H7 (cell line): ENCODE measurements at regions not wholly inside any gene's neighbourhood (a gene's known extent, or its start where the extent isn't known, plus 50 kb on each side); places are given as distances from the start of the nearest gene placed in this dataset.
A peak's percentile ranks its signal among the peaks of the same experiment; 100 is the strongest.

Experiments
- DNase-seq: peaks from one replicate; pipeline ENCODE4 v3.0.0; 2012
- H3K27me3 ChIP-seq: 2 replicates; pipeline ENCODE4 v1.6.0; 2011; ENCODE audit warnings: mild to moderate bottlenecking, low read length; ENCODE audit not compliant: control insufficient read depth, insufficient read depth
- H3K36me3 ChIP-seq: replicated peaks from 2 replicates; pipeline ENCODE4 v1.5.1; 2011; ENCODE audit warnings: low read length; ENCODE audit not compliant: control insufficient read depth, insufficient read depth
- H3K4me3 ChIP-seq: 2 replicates; pipeline ENCODE4 v1.5.1; 2011; ENCODE audit warnings: low read depth, mild to moderate bottlenecking, control low read depth, low read length, moderate library complexity; ENCODE audit not compliant: insufficient read depth

DNA sequence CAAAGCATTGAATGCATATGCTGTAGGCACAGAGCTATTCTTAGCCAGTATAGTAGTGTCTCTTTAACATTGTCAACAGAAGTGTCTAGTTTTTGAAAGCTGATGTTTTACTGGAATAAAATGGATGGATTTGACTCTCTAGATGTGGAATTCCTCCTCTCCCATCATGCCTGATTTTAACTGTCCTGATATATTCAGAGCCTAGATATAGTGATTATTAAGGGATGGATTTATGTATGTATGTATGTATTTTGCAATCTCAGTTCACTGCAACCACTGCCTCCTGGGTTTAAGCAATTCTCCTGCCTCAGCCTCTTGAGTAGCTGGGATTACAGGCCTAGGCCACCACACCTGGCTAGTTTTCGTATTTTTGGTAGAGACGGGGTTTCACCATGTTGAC, 144.8 kb upstream of the NAV3 start:
- Histone ChIP-seq H3K27me3 (no peaks in the 10 kb centered on the region), H3K4me3 (no peak overlapping the region), H3K36me3 (no peaks in the 10 kb centered on the region)
- DNase-seq = no peak

GRCh38 chr12:77685112-77685511, 145.6 kb upstream of the NAV3 start:
- peak; percentile 16 for DNase-seq
- Histone ChIP-seq H3K4me3 (no peak overlapping the region), H3K27me3 (no peaks in the 10 kb centered on the region), H3K36me3 (no peaks in the 10 kb centered on the region)

DNA sequence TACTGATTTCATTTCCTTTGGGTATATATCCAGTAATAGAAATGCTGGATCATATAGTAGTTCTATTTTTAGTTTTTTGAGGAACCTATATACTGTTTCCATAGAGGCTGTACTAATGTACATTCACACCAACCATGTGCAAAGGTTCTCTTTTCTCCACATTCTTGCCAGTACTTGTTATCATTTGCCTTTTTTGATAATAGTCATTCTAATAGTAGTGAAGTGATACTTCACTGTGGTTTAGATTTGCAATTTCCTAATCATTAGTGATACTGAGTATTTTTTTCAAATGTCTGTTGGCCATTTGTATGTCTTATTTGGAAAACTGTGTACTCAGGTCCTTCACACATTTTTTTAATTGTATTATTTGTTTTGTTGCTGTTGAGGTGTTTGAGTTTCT, 148.2 kb upstream of the NAV3 start:
- no peak for DNase-seq
- Histone ChIP-seq H3K36me3 (no peaks in the 10 kb centered on the region), H3K4me3 (no peak overlapping the region), H3K27me3 (no peaks in the 10 kb centered on the region; the same call in 1 of the 2 replicates)

DNA sequence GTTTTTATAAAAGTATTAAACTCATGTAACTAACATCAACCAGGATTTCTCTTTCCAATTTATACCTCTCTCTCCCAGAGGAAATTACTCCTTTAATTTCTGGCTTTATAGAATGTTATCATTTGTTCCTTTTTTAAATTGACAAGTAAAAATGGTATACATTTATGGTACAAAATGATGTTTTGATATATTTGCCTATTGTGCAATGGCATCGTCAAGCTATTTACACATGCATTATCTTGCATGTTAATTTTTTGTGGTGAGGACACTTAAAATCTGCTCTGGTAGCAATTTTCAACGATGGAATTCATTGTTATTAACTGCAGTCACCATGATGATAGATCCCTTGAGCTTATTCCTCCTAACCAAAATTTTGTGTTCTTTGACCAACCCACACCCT, 149.0 kb upstream of the NAV3 start:
- no peak overlapping the region for H3K4me3 ChIP-seq
- no peak for DNase-seq
- H3K27me3 ChIP-seq = no peaks in the 10 kb centered on the region; the same call in 1 of the 2 replicates
- H3K36me3 ChIP-seq = no peaks in the 10 kb centered on the region

GRCh38 chr12:77679686-77680085, 151.0 kb upstream of the NAV3 start:
- Histone ChIP-seq H3K36me3 (no peaks in the 10 kb centered on the region), H3K27me3 (no peaks in the 10 kb centered on the region; the same call in 1 of the 2 replicates), H3K4me3 (no peak overlapping the region)
- no peak for DNase-seq

DNA sequence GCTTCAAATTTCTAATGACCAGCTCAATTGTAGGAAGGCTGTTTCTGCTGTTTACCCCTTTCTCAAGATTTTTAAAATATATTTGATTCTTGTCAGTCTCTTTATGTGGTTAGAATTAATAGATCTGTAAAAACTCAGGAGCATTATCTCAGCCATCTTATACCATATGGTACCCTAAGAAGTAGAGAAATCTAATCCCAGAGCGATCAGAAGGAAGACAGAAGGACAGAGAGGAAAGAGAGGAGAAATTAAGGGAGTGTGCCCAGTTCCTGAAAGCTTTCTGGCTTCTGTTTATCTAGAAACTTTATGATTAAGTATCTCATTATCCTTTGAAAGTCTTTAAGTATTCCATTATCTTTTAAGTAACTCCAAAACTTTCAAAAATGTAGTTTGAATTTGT, 152.1 kb upstream of the NAV3 start:
- no peak for DNase-seq
- Histone ChIP-seq H3K4me3 (no peak overlapping the region), H3K36me3 (no peaks in the 10 kb centered on the region), H3K27me3 (no peaks in the 10 kb centered on the region; the same call in 1 of the 2 replicates)

DNA sequence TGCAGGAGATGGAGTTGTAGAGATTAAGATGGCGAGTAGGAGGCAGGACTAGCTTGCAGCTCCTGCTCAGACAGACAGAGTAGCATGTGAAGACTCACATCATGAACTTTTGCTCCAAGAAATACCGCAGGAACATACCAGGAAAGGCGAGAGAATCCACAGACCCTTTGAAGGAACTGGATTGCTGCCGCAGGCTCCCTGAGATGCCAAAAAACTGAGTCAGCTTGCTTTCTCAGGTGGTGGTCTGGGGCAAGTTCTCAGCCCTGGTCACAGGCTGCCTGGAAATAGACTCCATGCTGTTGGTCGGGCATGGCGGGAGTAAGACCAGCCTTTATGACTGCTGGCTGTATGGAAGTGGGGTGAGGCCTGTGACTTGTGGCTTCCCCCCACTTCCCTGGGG, 163.6 kb upstream of the NAV3 start:
- no peaks in the 10 kb centered on the region for H3K27me3 ChIP-seq
- DNase-seq = no peak
- no peaks in the 10 kb centered on the region for H3K36me3 ChIP-seq
- H3K4me3 ChIP-seq = no peak overlapping the region

DNA sequence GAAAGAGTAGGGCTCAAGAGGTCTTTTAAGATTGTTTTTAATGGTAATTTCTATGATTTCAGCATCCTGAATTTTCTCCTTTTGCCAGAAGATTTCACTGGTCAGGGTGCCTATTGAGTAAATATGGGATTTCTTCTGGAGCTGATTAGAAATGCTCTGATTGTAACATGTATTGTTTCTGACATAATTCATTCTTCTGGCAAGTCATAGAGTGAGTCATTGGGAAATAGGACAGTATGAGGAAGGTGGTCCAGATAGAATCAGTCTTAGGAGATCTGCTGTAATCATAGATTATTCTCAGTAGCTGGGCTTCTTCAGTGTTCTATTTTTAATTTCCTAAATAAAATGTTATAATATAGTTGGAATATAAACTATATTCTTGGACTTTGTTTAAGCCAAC, 182.0 kb upstream of the NAV3 start:
- no peak for DNase-seq
- Histone ChIP-seq H3K27me3 (no peaks in the 10 kb centered on the region), H3K36me3 (no peaks in the 10 kb centered on the region), H3K4me3 (no peak overlapping the region)

- peak; percentile 20 for DNase-seq
- no peaks in the 10 kb centered on the region for H3K27me3 ChIP-seq
- H3K4me3 ChIP-seq = no peak overlapping the region
- no peaks in the 10 kb centered on the region for H3K36me3 ChIP-seq
Measured at GRCh38 chr12:77645966-77646598, 184.6 kb upstream of the NAV3 start.

DNA sequence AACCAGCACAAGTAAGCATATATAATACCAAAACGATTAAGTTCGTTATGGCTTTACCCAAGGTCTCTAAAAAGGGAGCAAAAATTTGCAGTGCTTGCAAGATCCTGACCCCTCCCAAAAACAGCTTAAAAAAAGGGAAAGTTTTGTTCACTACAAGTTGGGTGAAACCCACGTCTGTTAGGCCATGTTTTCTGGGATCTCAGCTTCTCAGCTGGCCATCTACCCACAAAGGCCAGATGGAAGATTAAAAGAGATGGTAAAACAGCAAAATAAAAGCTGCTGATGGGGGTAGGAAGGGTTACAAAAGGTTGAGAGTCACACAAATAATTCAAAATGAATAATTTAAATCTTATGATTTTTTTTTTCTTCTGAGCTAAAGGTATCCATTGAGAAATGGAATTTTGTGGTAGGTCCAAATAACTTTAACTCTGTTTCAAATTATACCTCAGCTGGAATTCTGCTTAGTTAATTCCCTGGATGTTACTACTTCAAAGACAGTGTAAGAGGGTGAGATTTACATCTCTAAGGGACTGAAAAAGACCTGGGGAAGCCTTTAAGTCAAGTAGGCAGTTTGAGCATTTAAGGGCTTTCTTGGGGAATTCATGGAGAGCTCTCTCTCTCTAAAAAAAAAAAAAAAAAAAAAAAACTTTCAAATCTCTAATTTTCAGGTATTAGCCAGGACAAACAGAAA, 185.6 kb upstream of the NAV3 start:
- Histone ChIP-seq H3K36me3 (no peaks in the 10 kb centered on the region), H3K27me3 (no peaks in the 10 kb centered on the region), H3K4me3 (no peak overlapping the region)
- DNase-seq = peak; percentile 22

- Histone ChIP-seq H3K36me3 (no peaks in the 10 kb centered on the region), H3K27me3 (no peaks in the 10 kb centered on the region), H3K4me3 (no peak overlapping the region)
- DNase-seq = no peak
Measured at GRCh38 chr12:77642246-77642645, 188.4 kb upstream of the NAV3 start.

GRCh38 chr12:77640356-77640755, 190.3 kb upstream of the NAV3 start:
- no peak for DNase-seq
- Histone ChIP-seq H3K4me3 (no peak overlapping the region), H3K36me3 (no peaks in the 10 kb centered on the region), H3K27me3 (no peaks in the 10 kb centered on the region)

GRCh38 chr12:77630790-77631445, 199.8 kb upstream of the NAV3 start:
- Histone ChIP-seq H3K36me3 (no peaks in the 10 kb centered on the region), H3K27me3 (no peaks in the 10 kb centered on the region), H3K4me3 (no peak overlapping the region)
- DNase-seq = no peak

- no peaks in the 10 kb centered on the region for H3K36me3 ChIP-seq
- DNase-seq = no peak
- no peaks in the 10 kb centered on the region for H3K27me3 ChIP-seq
- no peak overlapping the region for H3K4me3 ChIP-seq
Measured at GRCh38 chr12:77630344-77630743, 200.3 kb upstream of the NAV3 start.

DNA sequence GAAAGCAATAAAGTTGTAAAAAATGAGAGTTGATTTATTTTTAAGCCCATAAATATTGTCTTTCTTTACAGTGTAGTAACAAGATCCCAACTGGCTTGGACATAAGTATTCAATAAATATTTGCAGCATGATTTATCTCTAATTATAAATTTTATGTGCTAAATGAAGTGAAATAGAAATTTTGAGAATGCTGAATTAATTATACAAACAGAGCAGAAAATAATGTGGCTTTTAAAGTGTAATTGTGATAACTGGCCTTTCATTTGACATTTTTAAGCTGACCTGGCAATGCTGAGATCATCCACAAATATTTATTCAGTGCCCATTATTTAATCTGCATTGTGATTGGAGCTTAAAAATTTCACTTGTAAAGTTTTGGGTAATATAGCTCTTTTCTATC, 201.6 kb upstream of the NAV3 start:
- no peak overlapping the region for H3K4me3 ChIP-seq
- H3K27me3 ChIP-seq = no peaks in the 10 kb centered on the region
- H3K36me3 ChIP-seq = no peaks in the 10 kb centered on the region
- no peak for DNase-seq
